H9 (cell line): ENCODE measurements at regions not wholly inside any gene's neighbourhood (a gene's known extent, or its start where the extent isn't known, plus 50 kb on each side); places are given as distances from the start of the nearest gene placed in this dataset.

Experiments used
- DNase-seq: peaks from one replicate; pipeline ENCODE4 v3.0.0-alpha.2; 2017
- H2AFZ ChIP-seq: one replicate; pipeline ENCODE4 v1.6.1; 2013; ENCODE audit warnings: mild to moderate bottlenecking, low read length, control low read depth, moderate library complexity
- H2AK5ac ChIP-seq: 2 replicates; pipeline ENCODE4 v1.6.1; 2013; ENCODE audit warnings: low read length, control low read depth, mixed read lengths; ENCODE audit not compliant: insufficient read length
- H2BK120ac ChIP-seq: one replicate; pipeline ENCODE4 v1.6.1; 2013; ENCODE audit warnings: low read depth, mild to moderate bottlenecking, low read length, control low read depth, inconsistent platforms; ENCODE audit not compliant: poor library complexity, severe bottlenecking
- H2BK12ac ChIP-seq: 2 replicates; pipeline ENCODE4 v1.6.1; 2013; ENCODE audit warnings: low read length, control low read depth, mixed read lengths, low read depth; ENCODE audit not compliant: insufficient read length
- H2BK15ac ChIP-seq: 2 replicates; pipeline ENCODE4 v1.6.1; 2013; ENCODE audit warnings: low read depth, low read length, control low read depth
- H2BK20ac ChIP-seq: one replicate; pipeline ENCODE4 v1.6.1; 2013; ENCODE audit warnings: low read depth, mild to moderate bottlenecking, low read length, control low read depth, inconsistent platforms; ENCODE audit not compliant: poor library complexity, severe bottlenecking
- H2BK5ac ChIP-seq: 2 replicates; pipeline ENCODE4 v1.6.1; 2013; ENCODE audit warnings: low read length, control low read depth, mixed read lengths; ENCODE audit not compliant: insufficient read length
- H3K14ac ChIP-seq: 2 replicates; pipeline ENCODE4 v1.6.1; 2013; ENCODE audit warnings: low read length, control low read depth; ENCODE audit not compliant: insufficient read depth
- H3K18ac ChIP-seq: 2 replicates; pipeline ENCODE4 v1.6.1; 2013; ENCODE audit warnings: low read depth, mild to moderate bottlenecking, mixed read lengths, low read length, control low read depth; ENCODE audit not compliant: insufficient read length
- H3K23ac ChIP-seq: 2 replicates; pipeline ENCODE4 v1.6.1; 2013; ENCODE audit warnings: low read length, control low read depth, mixed read lengths, low read depth; ENCODE audit not compliant: insufficient read length
- H3K23me2 ChIP-seq: 2 replicates; pipeline ENCODE4 v1.6.1; 2013; ENCODE audit warnings: low read depth, mild to moderate bottlenecking, mixed read lengths, low read length, control low read depth; ENCODE audit not compliant: insufficient read length, poor library complexity, severe bottlenecking
- H3K27ac ChIP-seq: 2 replicates; pipeline ENCODE4 v1.5.1; 2013; ENCODE audit warnings: low read length, control low read depth, mixed read lengths, low read depth; ENCODE audit not compliant: insufficient read length
- H3K27me3 ChIP-seq: 2 replicates; pipeline ENCODE4 v1.6.1; 2013; ENCODE audit warnings: low read length, control low read depth, inconsistent platforms; ENCODE audit not compliant: insufficient read depth
- H3K4ac ChIP-seq: 2 replicates; pipeline ENCODE4 v1.6.1; 2013; ENCODE audit warnings: low read depth, mild to moderate bottlenecking, control low read depth, inconsistent platforms, low read length, moderate library complexity
- H3K4me1 ChIP-seq: 2 replicates; pipeline ENCODE4 v1.6.1; 2013; ENCODE audit warnings: low read length, control low read depth, inconsistent platforms; ENCODE audit not compliant: insufficient read depth
- H3K4me2 ChIP-seq: 2 replicates; pipeline ENCODE4 v1.6.1; 2013; ENCODE audit warnings: low read length, control low read depth, mixed read lengths; ENCODE audit not compliant: insufficient read length, insufficient read depth
- H3K56ac ChIP-seq: 2 replicates; pipeline ENCODE4 v1.6.1; 2013; ENCODE audit warnings: low read depth, mild to moderate bottlenecking, mixed read lengths, low read length, control low read depth; ENCODE audit not compliant: insufficient read length
- H3K79me1 ChIP-seq: 2 replicates; pipeline ENCODE4 v1.6.1; 2013; ENCODE audit warnings: low read depth, mild to moderate bottlenecking, moderate library complexity, low read length, control low read depth, inconsistent platforms; ENCODE audit not compliant: insufficient read depth, poor library complexity, severe bottlenecking
- H3K79me2 ChIP-seq: 2 replicates; pipeline ENCODE4 v1.6.1; 2013; ENCODE audit warnings: low read length, control low read depth, inconsistent platforms; ENCODE audit not compliant: insufficient read depth
- H3K9ac ChIP-seq: 2 replicates; pipeline ENCODE4 v1.6.1; 2013; ENCODE audit warnings: low read length, control low read depth, mixed read lengths; ENCODE audit not compliant: insufficient read length; ENCODE audit errors: extremely low read depth
- H3K9me3 ChIP-seq: one replicate; pipeline ENCODE4 v1.6.1; 2013; ENCODE audit warnings: low read depth, low read length, inconsistent platforms; ENCODE audit not compliant: control insufficient read depth
- H3T11ph ChIP-seq: one replicate; pipeline ENCODE4 v1.6.1; 2013; ENCODE audit warnings: mild to moderate bottlenecking, low read length, control low read depth, inconsistent platforms
- H4K20me1 ChIP-seq: one replicate; pipeline ENCODE4 v1.6.1; 2013; ENCODE audit not compliant: control insufficient read depth, insufficient read length, insufficient read depth
- H4K5ac ChIP-seq: 2 replicates; pipeline ENCODE4 v1.6.1; 2013; ENCODE audit warnings: low read depth, mild to moderate bottlenecking, mixed read lengths, low read length, control low read depth; ENCODE audit not compliant: insufficient read length
- H4K8ac ChIP-seq: replicated peaks from 2 replicates; pipeline ENCODE4 v1.6.1; 2013; ENCODE audit warnings: low read length, control low read depth, mixed read lengths, low read depth; ENCODE audit not compliant: insufficient read length
- H4K91ac ChIP-seq: 2 replicates; pipeline ENCODE4 v1.6.1; 2013; ENCODE audit warnings: low read depth, mild to moderate bottlenecking, moderate library complexity, mixed read lengths, low read length, control low read depth; ENCODE audit not compliant: insufficient read length
- H3K27ac Mint-ChIP-seq, 3 experiments: 2 replicates in 2 of 3; 3 replicates in 1 of 3; pipeline ENCODE4 v1.8.0; 2020 to 2021; ENCODE audit warnings: mixed read lengths in 3 of 3, mild to moderate bottlenecking in 1 of 3, moderate library complexity in 1 of 3
- H3K27me3 Mint-ChIP-seq: 2 replicates; pipeline ENCODE4 v1.8.0; 2021; ENCODE audit warnings: low read depth, mild to moderate bottlenecking, moderate library complexity, mixed read lengths
- H3K36me3 Mint-ChIP-seq, 3 experiments: 2 replicates in 2 of 3; 3 replicates in 1 of 3; pipeline ENCODE4 v1.8.0; 2020 to 2021; ENCODE audit warnings: low read depth in 3 of 3, mixed read lengths in 3 of 3; ENCODE audit not compliant: insufficient read depth in 1 of 3
- H3K4me1 Mint-ChIP-seq, 2 experiments: 2 replicates each; pipeline ENCODE4 v1.8.0; 2020; ENCODE audit warnings: mixed read lengths in 2 of 2
- H3K4me3 Mint-ChIP-seq, 2 experiments: 2 replicates in 1 of 2; 3 replicates in 1 of 2; pipeline ENCODE4 v1.8.0; 2020 to 2021; ENCODE audit warnings: mild to moderate bottlenecking in 2 of 2, mixed read lengths in 2 of 2, moderate library complexity in 1 of 2
- H3K9me3 Mint-ChIP-seq, 2 experiments: 2 replicates in 1 of 2; 3 replicates in 1 of 2; pipeline ENCODE4 v1.8.0; 2020; ENCODE audit warnings: mild to moderate bottlenecking in 2 of 2, mixed read lengths in 2 of 2, moderate library complexity in 1 of 2
- CTCF ChIP-seq: fragments of 200-600 bp; sonication (generic); conservative IDR thresholded peaks from 3 replicates; pipeline ENCODE4 v1.8.0; 2021; ENCODE audit warnings: antibody characterized with exemption, mild to moderate bottlenecking
- WGBS: extraction: QIAGEN DNeasy Blood & Tissue Kit; methylation state at CpG from one replicate; pipeline ENCODE4 v1.1.7; 2013; ENCODE audit warnings: missing lambda C conversion rate, low lambda C conversion rate, mixed read lengths; ENCODE audit not compliant: insufficient read length; ENCODE audit errors: extremely low coverage; 5-methylcytosine and 5-hydroxymethylcytosine counted together

DNA sequence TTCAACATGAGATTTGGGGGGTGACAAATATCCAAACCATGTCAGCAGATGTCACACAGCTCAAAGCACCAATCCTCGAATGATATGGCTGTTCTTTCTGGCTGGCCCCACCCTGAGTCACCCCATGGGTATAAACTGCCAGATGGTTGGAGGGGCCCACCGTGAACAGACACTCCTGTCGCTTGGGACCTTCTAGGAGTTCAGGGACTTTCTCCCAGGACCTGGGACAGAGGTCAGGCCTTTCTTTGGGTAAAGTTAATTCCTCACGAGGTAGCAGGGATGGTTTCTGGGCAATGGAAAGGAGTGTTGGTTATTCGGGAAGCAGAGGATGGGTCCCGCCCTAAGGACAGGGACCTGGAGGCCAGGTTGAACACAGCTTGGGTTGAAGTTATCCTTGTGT is 262.0 kb downstream of the ACTR3B start:
- no peaks in the 10 kb centered on the region for H3K4me1 ChIP-seq
- H3K4me2 ChIP-seq: no peak overlapping the region
- no peaks in the 10 kb centered on the region for H3K23me2 ChIP-seq
- H3K36me3 Mint-ChIP-seq: 0 out of 7 replicates have a peak, but pooled peaks cover 0 to 2% (median 0%) of the 10 kb centered on the region in 3 experiments
- H2BK5ac ChIP-seq: no peak overlapping the region
- TF ChIP-seq CTCF: no peak
- peaks cover 20 to 22% of the 10 kb centered on the region in 2 experiments for H3K4me1 Mint-ChIP-seq
- H4K5ac ChIP-seq: no peak overlapping the region
- no peaks in the 10 kb centered on the region for H4K20me1 ChIP-seq
- no peak overlapping the region for H3K27ac ChIP-seq
- H2BK15ac ChIP-seq: no peak overlapping the region
- no peaks in the 10 kb centered on the region for H3K79me1 ChIP-seq
- H4K8ac ChIP-seq: no peak overlapping the region
- no peak for DNase-seq
- no peak overlapping the region for H2BK12ac ChIP-seq
- H4K91ac ChIP-seq: no peak overlapping the region
- no peak overlapping the region for H3K56ac ChIP-seq
- H3K27me3 ChIP-seq: no peaks in the 10 kb centered on the region
- H3K9ac ChIP-seq: no peak overlapping the region
- H3K27me3 Mint-ChIP-seq: peaks cover 2% of the 10 kb centered on the region
- no peak overlapping the region for H3K14ac ChIP-seq
- no peak overlapping the region for H2AFZ ChIP-seq
- WGBS: no CpG with 5 or more reads among the region's 6 CpGs
- H3K27ac Mint-ChIP-seq: no peak overlapping the region
- no peak overlapping the region for H3K23ac ChIP-seq
- H3K9me3 ChIP-seq: no peaks in the 10 kb centered on the region
- H3K9me3 Mint-ChIP-seq: peaks cover 2 to 8% of the 10 kb centered on the region in 2 experiments; a peak in 3 of 5 replicates
- no peak overlapping the region for H3K4me3 Mint-ChIP-seq
- no peak overlapping the region for H3K4ac ChIP-seq
- H3K18ac ChIP-seq: no peak overlapping the region
- no peak overlapping the region for H2AK5ac ChIP-seq
- no peak overlapping the region for H3T11ph ChIP-seq
- no peak overlapping the region for H2BK120ac ChIP-seq
- no peaks in the 10 kb centered on the region for H3K79me2 ChIP-seq
- no peak overlapping the region for H2BK20ac ChIP-seq
